ENCODE measurements at regions not wholly inside any gene's neighbourhood (a gene's known extent, or its start where the extent isn't known, plus 50 kb on each side); places are given as distances from the start of the nearest gene placed in this dataset.

GRCh38 chr4:43987331-43987944 lies 461.2 kb downstream of the KCTD8 start:
- DNase-seq (ENCODE audit: low read depth), result no peak

GRCh38 chr4:43990551-43990950 lies 458.1 kb downstream of the KCTD8 start:
- DNase-seq (ENCODE audit: low read depth), result no peak

GRCh38 chr4:43990963-43991362 lies 457.6 kb downstream of the KCTD8 start:
- DNase-seq (ENCODE audit: low read depth), result no peak

GRCh38 chr4:43992552-43992951 lies 456.1 kb downstream of the KCTD8 start:
- no peak for DNase-seq (ENCODE audit: low read depth)

GRCh38 chr4:43993196-43993902 lies 455.3 kb downstream of the KCTD8 start:
- DNase-seq (ENCODE audit: low read depth), result no peak

GRCh38 chr4:43999669-44000068 lies 448.9 kb downstream of the KCTD8 start:
- no peak for DNase-seq (ENCODE audit: low read depth)

- no peak for DNase-seq (ENCODE audit: low read depth)
Observed at GRCh38 chr4:44002368-44002767, 446.2 kb downstream of the KCTD8 start.

- DNase-seq (ENCODE audit: low read depth), result no peak
Observed at GRCh38 chr4:44016570-44017421, 431.8 kb downstream of the KCTD8 start.

- DNase-seq (ENCODE audit: low read depth), result no peak
Observed at GRCh38 chr4:44017422-44017739, 431.2 kb downstream of the KCTD8 start.

GRCh38 chr4:44019721-44020120 lies 428.9 kb downstream of the KCTD8 start:
- DNase-seq (ENCODE audit: low read depth), result no peak

GRCh38 chr4:44025376-44026020 lies 423.1 kb downstream of the KCTD8 start:
- DNase-seq (ENCODE audit: low read depth), result no peak

GRCh38 chr4:44038811-44039210 lies 409.8 kb downstream of the KCTD8 start:
- no peak for DNase-seq (ENCODE audit: low read depth)

GRCh38 chr4:44046491-44046890 lies 402.1 kb downstream of the KCTD8 start:
- DNase-seq (ENCODE audit: low read depth), result no peak

GRCh38 chr4:44056721-44057151 lies 391.9 kb downstream of the KCTD8 start:
- no peak for DNase-seq (ENCODE audit: low read depth)

GRCh38 chr4:44070843-44071242 lies 377.8 kb downstream of the KCTD8 start:
- no peak for DNase-seq (ENCODE audit: low read depth)

- no peak for DNase-seq (ENCODE audit: low read depth)
Observed at GRCh38 chr4:44071959-44072955, 376.4 kb downstream of the KCTD8 start.

- no peak for DNase-seq (ENCODE audit: low read depth)
Observed at GRCh38 chr4:44086753-44087152, 361.9 kb downstream of the KCTD8 start.

- DNase-seq (ENCODE audit: low read depth), result no peak
Observed at GRCh38 chr4:44093390-44093789, 355.2 kb downstream of the KCTD8 start.

- DNase-seq (ENCODE audit: low read depth), result no peak
Observed at GRCh38 chr4:44098973-44099372, 349.6 kb downstream of the KCTD8 start.

GRCh38 chr4:44100456-44100855 lies 348.2 kb downstream of the KCTD8 start:
- no peak for DNase-seq (ENCODE audit: low read depth)

- no peak for DNase-seq (ENCODE audit: low read depth)
Observed at GRCh38 chr4:44118971-44119680, 329.5 kb downstream of the KCTD8 start.

Measured in activated T-cell treated with anti-CD3 and anti-CD28 coated beads for 24 hours (primary cell).